Panc1 (cell line): ENCODE measurements at regions not wholly inside any gene's neighbourhood (a gene's known extent, or its start where the extent isn't known, plus 50 kb on each side); places are given as distances from the start of the nearest gene placed in this dataset.

ENCODE experiments used
- ATAC-seq: fragments of 200-7000 bp; cut with Tn5 transposase; 2 replicates; pipeline ENCODE4 v1.9.1; 2020; ENCODE audit warnings: mild to moderate bottlenecking, moderate library complexity
- BruUV-seq: library from RNA; stranded (reverse); fragments of 400-500 nt; replicated peaks from 2 replicates; lab custom pipeline; 2021; lab: Mats Ljungman, UMichigan
- CTCF ChIA-PET: fragments of 300-600 bp; sonication (Branson Sonifier 250); formaldehyde crosslinking; loops from one replicate; lab custom pipeline; 2022; ENCODE audit warnings: antibody characterized with exemption; lab: Charles Lee
- POLR2A ChIA-PET: fragments of 300-600 bp; sonication (Branson Sonifier 250); formaldehyde crosslinking; loops from one replicate; lab custom pipeline; 2022; ENCODE audit warnings: antibody characterized with exemption; lab: Charles Lee
- DNase-seq: peaks from one replicate; pipeline ENCODE4 v3.0.0-alpha.2; 2010; ENCODE audit warnings: low read depth, low spot score
- H3K27ac ChIP-seq: 2 replicates; pipeline ENCODE4 v1.5.1; 2011; ENCODE audit warnings: mild to moderate bottlenecking, low read length, inconsistent platforms
- H3K27me3 ChIP-seq: fragments of 200-500 bp; sonication (Bioruptor generic); 2 replicates; pipeline ENCODE4 v1.6.0; 2014; ENCODE audit warnings: low read length, inconsistent platforms; ENCODE audit not compliant: control insufficient read depth, insufficient read depth
- H3K36me3 ChIP-seq: fragments of 200-500 bp; sonication (Bioruptor generic); 2 replicates; pipeline ENCODE4 v1.5.1; 2014; ENCODE audit warnings: inconsistent platforms, mild to moderate bottlenecking, low read length, moderate library complexity; ENCODE audit not compliant: control insufficient read depth, insufficient read depth
- H3K4me1 ChIP-seq: 2 replicates; pipeline ENCODE4 v1.5.1; 2011; ENCODE audit warnings: inconsistent platforms, mild to moderate bottlenecking, low read length, moderate library complexity; ENCODE audit not compliant: control insufficient read depth, insufficient read depth
- H3K4me3 ChIP-seq, 2 experiments: 2 replicates each; pipeline ENCODE4 v1.5.1; 2011 to 2012; ENCODE audit warnings: low read depth in 2 of 2, low read length in 2 of 2, mild to moderate bottlenecking in 2 of 2, inconsistent platforms in 1 of 2, moderate library complexity in 1 of 2
- H3K9me3 ChIP-seq: fragments of 200-500 bp; sonication (Bioruptor generic); 2 replicates; pipeline ENCODE4 v1.5.1; 2014; ENCODE audit warnings: low read depth, mild to moderate bottlenecking, inconsistent platforms, low read length, moderate library complexity; ENCODE audit not compliant: control insufficient read depth, insufficient read depth
- CTCF ChIP-seq: fragments of 450-650 bp; IDR thresholded peaks from 2 replicates; pipeline ENCODE4 v1.5.1; 2017; ENCODE audit warnings: mild to moderate bottlenecking
- POLR2AphosphoS5 ChIP-seq: IDR thresholded peaks from 2 replicates; pipeline ENCODE4 v1.6.1; 2012; ENCODE audit warnings: mild to moderate bottlenecking, low read depth, low read length, moderate library complexity
- REST ChIP-seq, 2 experiments: IDR thresholded peaks; 2 replicates each; pipeline ENCODE4 v1.6.1; 2011 to 2012; ENCODE audit warnings: low read depth in 2 of 2, control low read depth in 1 of 2, low read length in 1 of 2, mild to moderate bottlenecking in 1 of 2, moderate library complexity in 1 of 2; ENCODE audit not compliant: insufficient read depth in 1 of 2
- SIN3A ChIP-seq: IDR thresholded peaks from 2 replicates; pipeline ENCODE4 v1.6.1; 2012; ENCODE audit warnings: low read depth, mild to moderate bottlenecking, low read length, moderate library complexity, borderline replicate concordance; ENCODE audit not compliant: insufficient read depth
- TCF7L2 ChIP-seq: IDR thresholded peaks from 2 replicates; pipeline ENCODE4 v1.6.1; 2011; ENCODE audit warnings: mild to moderate bottlenecking, low read depth, low read length, inconsistent platforms
- in situ Hi-C: cut with HindIII; loops from 2 replicates; pipeline ENCODE4 v1.10.0; 2016; ENCODE audit warnings: low sequenced_read_pairs, low pct_unique_long_range_greater_than_20kb
- intact Hi-C: fragments of 100-400 bp; cut with micrococcal nuclease; formaldehyde crosslinking; loops from one replicate; pipeline ENCODE4 v1.10.0; 2022; ENCODE audit not compliant: unreplicated experiment

- no TSS peak for BruUV-seq
- ChIA-PET CTCF (interaction anchor here (0.7 kb wide), 1 partner anchor 698 kb away, joined by 3 read pairs; no protein-coding TSS in a partner anchor), POLR2A (no interaction called here)
- DNase-seq (no peak), ATAC-seq (no peak)
- no peak overlapping the region for H3K4me3 ChIP-seq
- TF ChIP-seq SIN3A (no peak), TCF7L2 (no peak), POLR2AphosphoS5 (no peak), REST (IDR thresholded peaks at IDR 0.05; ENCODE audit: insufficient read depth in 1 of 2, low read depth in 2 of 2, low read length in 1 of 2) (no peak), CTCF (no peak)
- no peak overlapping the region for H3K27ac ChIP-seq
- in situ Hi-C loops (no loop called here), intact Hi-C loops (no loop called here)
- H3K36me3 ChIP-seq: no peaks in the 10 kb centered on the region
- no peaks in the 10 kb centered on the region for H3K27me3 ChIP-seq
- no peaks in the 10 kb centered on the region for H3K9me3 ChIP-seq
- no peaks in the 10 kb centered on the region for H3K4me1 ChIP-seq
These were observed 173.3 kb downstream of the FBXO8 start for GRCh38 chr4:174110180-174110579.

GRCh38 chr4:174107746-174108354 is 175.6 kb downstream of the FBXO8 start:
- no peaks in the 10 kb centered on the region for H3K36me3 ChIP-seq
- TF ChIP-seq CTCF (no peak), TCF7L2 (no peak), REST (IDR thresholded peaks at IDR 0.05; ENCODE audit: insufficient read depth in 1 of 2, low read depth in 2 of 2, low read length in 1 of 2) (no peak), POLR2AphosphoS5 (no peak), SIN3A (no peak)
- POLR2A ChIA-PET: no interaction called here
- no peaks in the 10 kb centered on the region for H3K4me1 ChIP-seq
- ATAC-seq (no peak), DNase-seq (no peak)
- in situ Hi-C loops (no loop called here), intact Hi-C loops (no loop called here)
- BruUV-seq: no TSS peak
- H3K27me3 ChIP-seq: no peaks in the 10 kb centered on the region
- CTCF ChIA-PET: no interaction called here
- H3K9me3 ChIP-seq: no peaks in the 10 kb centered on the region
- H3K27ac ChIP-seq: no peak overlapping the region
- no peak overlapping the region for H3K4me3 ChIP-seq
